ENCODE measurements at regions not wholly inside any gene's neighbourhood (a gene's known extent, or its start where the extent isn't known, plus 50 kb on each side); places are given as distances from the start of the nearest gene placed in this dataset.

GRCh38 chr7:91789086-91789485 lies 91.4 kb downstream of the MTERF1 start (continued):
- TF ChIP-seq NKRF (conservative IDR thresholded peaks at IDR 0.05) (no peak), CHD2 (IDR thresholded peaks at IDR 0.05; ENCODE audit: borderline replicate concordance, low read depth, low read length) (no peak), IKZF2 (IDR thresholded peaks at IDR 0.05) (no peak), RCOR1 (conservative IDR thresholded peaks at IDR 0.05; ENCODE audit: low read depth, low read length) (no peak), SMAD5 (IDR thresholded peaks at IDR 0.05; ENCODE audit: low read depth) (no peak), BACH1 (IDR thresholded peaks at IDR 0.05; ENCODE audit: borderline replicate concordance) (no peak), BMI1 (IDR thresholded peaks at IDR 0.05; ENCODE audit: borderline replicate concordance) (no peak), USF1 (IDR thresholded peaks at IDR 0.05; ENCODE audit: borderline replicate concordance, extremely low read length, insufficient read depth, low read depth, low read length) (no peak), FOS (IDR thresholded peaks at IDR 0.05; ENCODE audit: borderline replicate concordance, extremely low read depth, insufficient read length) (no peak)

GRCh38 chr7:91789558-91789957 lies 90.9 kb downstream of the MTERF1 start:
- in situ Hi-C loops (cut with MboI): no loop called here
- Histone ChIP-seq H3K36me3 (ENCODE audit: control insufficient read depth in 2 of 2, insufficient read depth in 2 of 2, low read length in 1 of 2) (no peaks in the 10 kb centered on the region), H3K9me3 (replicated peaks; ENCODE audit: control insufficient read depth, insufficient read depth, low read length) (no peaks in the 10 kb centered on the region), H3K4me1 (ENCODE audit: control insufficient read depth, insufficient read depth, low read length) (no peaks in the 10 kb centered on the region), H4K20me1 (ENCODE audit: control insufficient read depth, insufficient read depth) (no peaks in the 10 kb centered on the region), H3K9ac (ENCODE audit: control insufficient read depth, insufficient read depth, low read length) (no peak overlapping the region), H3K27ac (ENCODE audit: control insufficient read depth, insufficient read depth) (no peak overlapping the region), H3K79me2 (ENCODE audit: control insufficient read depth, insufficient read depth, low read length) (no peaks in the 10 kb centered on the region), H2AFZ (ENCODE audit: control insufficient read depth, low read depth, low read length) (no peak overlapping the region), H3K27me3 (replicated peaks in 1 of 2; ENCODE audit: control insufficient read depth in 2 of 2, insufficient read depth in 2 of 2, low read length in 1 of 2) (no peaks in the 10 kb centered on the region), H3K4me2 (ENCODE audit: control insufficient read depth, insufficient read depth) (no peak overlapping the region), H3K4me3 (no peak overlapping the region)
- no TSS peak for BruUV-seq (replicated peaks)
- FAIRE-seq (no peak), ATAC-seq (no peak), DNase-seq (ENCODE audit: low read depth, low spot score) (no peak)
- SMC1A ChIA-PET (ENCODE audit: uncharacterized antibody, unreplicated experiment): no interaction called here
- intact Hi-C loops (cut with micrococcal nuclease; ENCODE audit: unreplicated experiment): loop anchor here (10.0 kb wide), 1 partner anchor 705 kb away; no protein-coding TSS in a partner anchor
- CTCF ChIA-PET: no interaction called here
- POLR2A ChIA-PET: no interaction called here
- WGBS (ENCODE audit: insufficient coverage, insufficient replicate concordance, low lambda C conversion rate, missing lambda C conversion rate): 32% methylated on average over 1 of the region's 1 CpG
- RAD21 ChIA-PET (ENCODE audit: unreplicated experiment): no interaction called here
- no peak for TF ChIP-seq ZZZ3 (IDR thresholded peaks at IDR 0.05; ENCODE audit: control insufficient read depth, insufficient read length, low read depth)
- no peak for TF ChIP-seq ASH2L (IDR thresholded peaks at IDR 0.05; ENCODE audit: borderline replicate concordance, low read depth)
- TF ChIP-seq BACH1 (IDR thresholded peaks at IDR 0.05; ENCODE audit: borderline replicate concordance): no peak
- no peak for TF ChIP-seq TCF12 (IDR thresholded peaks at IDR 0.05; ENCODE audit: low read depth, low read length)
- no peak for TF ChIP-seq STAT3 (IDR thresholded peaks at IDR 0.05; ENCODE audit: low read depth, low read length)
- no peak for TF ChIP-seq EED (IDR thresholded peaks at IDR 0.05; ENCODE audit: low read depth)
- no peak for TF ChIP-seq ZNF24 (IDR thresholded peaks at IDR 0.05)
- no peak for TF ChIP-seq MXI1 (IDR thresholded peaks at IDR 0.05; ENCODE audit: low read depth, low read length)
- no peak for TF ChIP-seq TCF3 (IDR thresholded peaks at IDR 0.05; ENCODE audit: borderline replicate concordance, insufficient read depth, low read depth, low read length)
- TF ChIP-seq HDGF (IDR thresholded peaks at IDR 0.05): no peak
- TF ChIP-seq IRF3 (IDR thresholded peaks at IDR 0.05): no peak
